ENCODE measurements at regions not wholly inside any gene's neighbourhood (a gene's known extent, or its start where the extent isn't known, plus 50 kb on each side); places are given as distances from the start of the nearest gene placed in this dataset.

DNA sequence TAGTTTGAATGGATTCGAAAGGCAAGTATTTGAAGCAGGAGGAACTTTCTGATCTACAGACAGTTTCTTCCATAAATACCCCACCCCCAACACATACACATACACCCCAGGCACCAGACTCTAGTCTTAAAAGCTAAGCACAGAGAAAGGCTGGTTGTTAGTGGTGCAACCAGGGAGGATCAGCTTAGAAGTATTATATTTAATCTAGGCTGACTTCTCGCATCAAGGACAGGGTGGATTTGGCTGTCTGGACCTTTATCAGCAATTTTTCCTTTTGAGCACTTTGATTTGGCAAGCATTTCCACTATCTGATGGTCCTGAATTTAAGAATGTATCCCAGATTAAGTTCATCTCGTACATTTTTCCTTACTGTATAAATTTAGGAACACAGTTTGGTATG, 1489.8 kb upstream of the FLRT2 start:
- TF ChIP-seq, protein P1, sequence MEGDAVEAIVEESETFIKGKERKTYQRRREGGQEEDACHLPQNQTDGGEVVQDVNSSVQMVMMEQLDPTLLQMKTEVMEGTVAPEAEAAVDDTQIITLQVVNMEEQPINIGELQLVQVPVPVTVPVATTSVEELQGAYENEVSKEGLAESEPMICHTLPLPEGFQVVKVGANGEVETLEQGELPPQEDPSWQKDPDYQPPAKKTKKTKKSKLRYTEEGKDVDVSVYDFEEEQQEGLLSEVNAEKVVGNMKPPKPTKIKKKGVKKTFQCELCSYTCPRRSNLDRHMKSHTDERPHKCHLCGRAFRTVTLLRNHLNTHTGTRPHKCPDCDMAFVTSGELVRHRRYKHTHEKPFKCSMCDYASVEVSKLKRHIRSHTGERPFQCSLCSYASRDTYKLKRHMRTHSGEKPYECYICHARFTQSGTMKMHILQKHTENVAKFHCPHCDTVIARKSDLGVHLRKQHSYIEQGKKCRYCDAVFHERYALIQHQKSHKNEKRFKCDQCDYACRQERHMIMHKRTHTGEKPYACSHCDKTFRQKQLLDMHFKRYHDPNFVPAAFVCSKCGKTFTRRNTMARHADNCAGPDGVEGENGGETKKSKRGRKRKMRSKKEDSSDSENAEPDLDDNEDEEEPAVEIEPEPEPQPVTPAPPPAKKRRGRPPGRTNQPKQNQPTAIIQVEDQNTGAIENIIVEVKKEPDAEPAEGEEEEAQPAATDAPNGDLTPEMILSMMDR (IDR thresholded peaks at IDR 0.05): no peak
- no peak for TF ChIP-seq ZFX (IDR thresholded peaks at IDR 0.05; ENCODE audit: borderline replicate concordance)

All from 22Rv1 (cell line).